ENCODE measurements at regions not wholly inside any gene's neighbourhood (a gene's known extent, or its start where the extent isn't known, plus 50 kb on each side); places are given as distances from the start of the nearest gene placed in this dataset.

DNA sequence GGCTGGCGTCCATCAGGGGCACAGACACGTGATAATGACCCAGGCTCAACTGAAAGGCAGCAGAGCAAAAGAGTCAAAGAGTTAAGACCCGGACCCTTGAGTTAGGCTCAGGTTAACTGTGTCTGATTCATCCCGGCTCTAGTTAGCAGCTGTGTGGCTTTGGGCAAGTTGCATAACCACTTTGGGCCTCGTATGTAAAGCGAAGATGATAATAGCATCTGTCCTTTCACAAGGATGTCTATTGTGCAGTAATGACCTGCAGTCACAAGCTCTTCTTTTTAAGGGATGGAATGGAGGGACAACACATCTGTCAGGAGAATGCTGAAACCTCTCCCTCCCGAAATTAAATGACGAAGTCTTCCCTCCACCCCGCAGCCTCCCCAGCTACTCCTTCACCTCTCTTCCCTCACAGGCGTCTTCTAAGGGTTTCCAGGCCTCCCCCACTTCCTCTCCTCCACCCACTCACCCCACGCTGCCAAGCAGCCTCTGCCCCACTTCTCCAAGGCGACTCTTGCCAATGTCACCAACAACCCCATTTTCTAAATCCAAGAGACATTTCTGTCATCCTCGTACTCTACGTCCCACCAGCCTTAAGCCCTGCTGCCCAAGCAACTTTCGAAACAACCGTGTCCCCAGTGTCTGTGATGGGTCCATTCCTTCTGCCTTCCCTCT lies 135.1 kb upstream of the ID2 start:
- H3K4me2 ChIP-seq (replicated peaks; ENCODE audit: extremely low read depth, low read length, poor library complexity, severe bottlenecking), result peak overlapping the region; percentile 7
- no peaks in the 10 kb centered on the region for H3K9me3 ChIP-seq (replicated peaks in 1 of 2; ENCODE audit: control insufficient read depth in 1 of 2, insufficient read depth in 1 of 2, low read length in 2 of 2)
- H3K27ac ChIP-seq (ENCODE audit: low read depth in 1 of 2, low read length in 2 of 2), result peak overlapping the region; percentile 53 to 98
- no peaks in the 10 kb centered on the region for H3K27me3 ChIP-seq (ENCODE audit: control insufficient read depth in 2 of 2, insufficient read depth in 2 of 2, low read length in 2 of 2)
- H3K4me1 ChIP-seq (ENCODE audit: control insufficient read depth in 1 of 2, insufficient read depth in 2 of 2, low read length in 2 of 2), result peaks cover 57 to 62% of the 10 kb centered on the region in 2 donors
- intact Hi-C loops (cut with micrococcal nuclease), result loop anchor here (5.0 to 10.0 kb wide), 3 partner anchors 36 to 312 kb away; partner anchors contain the start of gene ID2 (in 1 of the 2)
- no peaks in the 10 kb centered on the region for H4K20me1 ChIP-seq (ENCODE audit: insufficient read depth, low read length)
- DNase-seq, result peak; percentile 78 to 88 (median 87)
- peaks cover 2 to 4% (median 4%) of the 10 kb centered on the region in 3 donors for H3K27me3 Mint-ChIP-seq (ENCODE audit: low read depth in 3 of 3)
- H3K9ac ChIP-seq (ENCODE audit: insufficient read depth, low read length, poor library complexity, severe bottlenecking), result no peak overlapping the region
- H3K4me3 ChIP-seq (replicated peaks in 1 of 3; ENCODE audit: low read depth in 2 of 3, low read length in 3 of 3), result no peak overlapping the region
- peak overlapping the region; percentile 3 for H2AFZ ChIP-seq (ENCODE audit: insufficient read depth, low read depth, low read length, poor library complexity, severe bottlenecking)
- peak overlapping the region; percentile 84 to 99 (median 95) for H3K27ac Mint-ChIP-seq
- H3K4me1 Mint-ChIP-seq, result peaks cover 66% of the 10 kb centered on the region
- peaks cover 5 to 7% of the 10 kb centered on the region in 2 donors for H3K36me3 Mint-ChIP-seq
- TF ChIP-seq, protein P1, sequence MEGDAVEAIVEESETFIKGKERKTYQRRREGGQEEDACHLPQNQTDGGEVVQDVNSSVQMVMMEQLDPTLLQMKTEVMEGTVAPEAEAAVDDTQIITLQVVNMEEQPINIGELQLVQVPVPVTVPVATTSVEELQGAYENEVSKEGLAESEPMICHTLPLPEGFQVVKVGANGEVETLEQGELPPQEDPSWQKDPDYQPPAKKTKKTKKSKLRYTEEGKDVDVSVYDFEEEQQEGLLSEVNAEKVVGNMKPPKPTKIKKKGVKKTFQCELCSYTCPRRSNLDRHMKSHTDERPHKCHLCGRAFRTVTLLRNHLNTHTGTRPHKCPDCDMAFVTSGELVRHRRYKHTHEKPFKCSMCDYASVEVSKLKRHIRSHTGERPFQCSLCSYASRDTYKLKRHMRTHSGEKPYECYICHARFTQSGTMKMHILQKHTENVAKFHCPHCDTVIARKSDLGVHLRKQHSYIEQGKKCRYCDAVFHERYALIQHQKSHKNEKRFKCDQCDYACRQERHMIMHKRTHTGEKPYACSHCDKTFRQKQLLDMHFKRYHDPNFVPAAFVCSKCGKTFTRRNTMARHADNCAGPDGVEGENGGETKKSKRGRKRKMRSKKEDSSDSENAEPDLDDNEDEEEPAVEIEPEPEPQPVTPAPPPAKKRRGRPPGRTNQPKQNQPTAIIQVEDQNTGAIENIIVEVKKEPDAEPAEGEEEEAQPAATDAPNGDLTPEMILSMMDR (IDR thresholded peaks at IDR 0.05), result no peak
- peak overlapping the region; percentile 24 to 58 for H3K4me3 Mint-ChIP-seq
- WGBS (ENCODE audit: insufficient coverage), result 8% methylated on average over 14 of the region's 16 CpGs
- no peaks in the 10 kb centered on the region for H3K9me3 Mint-ChIP-seq
- H3K36me3 ChIP-seq (replicated peaks in 1 of 2; ENCODE audit: control insufficient read depth in 1 of 2, insufficient read depth in 2 of 2, low read length in 2 of 2), result no peaks in the 10 kb centered on the region
- H3K79me2 ChIP-seq (ENCODE audit: insufficient read depth, low read length), result no peaks in the 10 kb centered on the region

DNA sequence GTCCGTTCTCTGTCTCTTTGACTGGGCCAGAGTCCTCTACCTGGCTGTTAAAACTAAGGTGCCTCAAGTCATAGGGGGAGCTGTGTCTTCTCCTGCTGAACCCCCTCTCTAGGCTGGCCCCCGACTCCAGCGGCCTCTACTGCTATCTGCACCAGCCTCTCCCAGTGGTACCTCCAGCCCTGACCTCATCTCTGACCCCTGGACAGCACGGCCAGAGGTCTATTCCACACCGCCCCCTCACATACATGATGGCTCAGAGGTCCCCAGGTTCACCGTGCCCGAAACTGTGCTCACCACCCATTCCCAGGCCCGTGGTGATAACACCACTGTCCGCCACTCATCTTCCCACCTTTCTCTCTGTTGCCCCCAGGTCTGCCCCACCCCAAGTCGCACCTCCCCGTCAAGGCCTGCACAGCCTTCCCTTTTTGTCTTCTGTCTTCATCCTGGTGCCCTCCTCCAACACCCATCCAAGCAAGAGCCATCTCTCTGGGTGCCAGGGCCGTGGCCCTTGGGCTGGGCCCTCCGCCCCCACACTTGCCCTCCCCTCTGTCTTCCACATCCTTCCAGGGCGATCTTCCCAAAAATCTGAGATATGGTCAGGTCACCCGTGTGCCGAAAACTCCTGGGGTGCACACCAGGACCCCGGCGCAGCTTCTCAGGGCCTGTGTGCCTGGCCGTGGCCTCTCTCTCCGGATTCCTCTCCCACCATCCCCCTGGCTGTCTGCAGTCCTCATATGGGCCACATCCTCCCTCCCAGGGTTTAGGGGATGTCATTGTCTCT lies 134.4 kb upstream of the ID2 start:
- no peak for DNase-seq
- H3K9me3 Mint-ChIP-seq, result no peaks in the 10 kb centered on the region
- Histone ChIP-seq H3K4me1 (ENCODE audit: control insufficient read depth in 1 of 2, insufficient read depth in 2 of 2, low read length in 2 of 2) (peaks cover 51 to 55% of the 10 kb centered on the region in 2 donors), H4K20me1 (ENCODE audit: insufficient read depth, low read length) (no peaks in the 10 kb centered on the region), H3K79me2 (ENCODE audit: insufficient read depth, low read length) (no peaks in the 10 kb centered on the region), H3K9ac (ENCODE audit: insufficient read depth, low read length, poor library complexity, severe bottlenecking) (no peak overlapping the region), H3K4me2 (replicated peaks; ENCODE audit: extremely low read depth, low read length, poor library complexity, severe bottlenecking) (no peak overlapping the region), H2AFZ (ENCODE audit: insufficient read depth, low read depth, low read length, poor library complexity, severe bottlenecking) (no peak overlapping the region), H3K36me3 (replicated peaks in 1 of 2; ENCODE audit: control insufficient read depth in 1 of 2, insufficient read depth in 2 of 2, low read length in 2 of 2) (no peaks in the 10 kb centered on the region), H3K27ac (ENCODE audit: low read depth in 1 of 2, low read length in 2 of 2) (peak overlapping the region; percentile 53 to 98), H3K27me3 (ENCODE audit: control insufficient read depth in 2 of 2, insufficient read depth in 2 of 2, low read length in 2 of 2) (no peaks in the 10 kb centered on the region), H3K9me3 (replicated peaks in 1 of 2; ENCODE audit: control insufficient read depth in 1 of 2, insufficient read depth in 1 of 2, low read length in 2 of 2) (no peaks in the 10 kb centered on the region), H3K4me3 (replicated peaks in 1 of 3; ENCODE audit: low read depth in 2 of 3, low read length in 3 of 3) (no peak overlapping the region)
- TF ChIP-seq, protein P1 (IDR thresholded peaks at IDR 0.05), result no peak
- H3K4me3 Mint-ChIP-seq, result peak overlapping the region in 1 of 2 donors; percentile 58
- H3K27me3 Mint-ChIP-seq (ENCODE audit: low read depth in 3 of 3), result peaks cover 2 to 4% (median 3%) of the 10 kb centered on the region in 3 donors
- 95% methylated on average over 15 of the region's 20 CpGs for WGBS (ENCODE audit: insufficient coverage)
- H3K36me3 Mint-ChIP-seq, result peaks cover 0 to 7% of the 10 kb centered on the region in 2 donors
- H3K27ac Mint-ChIP-seq, result peak overlapping the region; percentile 84 to 99 (median 95)
- intact Hi-C loops (cut with micrococcal nuclease), result loop anchor here (5.0 to 10.0 kb wide), 3 partner anchors 35 to 313 kb away; partner anchors contain the start of gene ID2 (in 1 of the 2)
- H3K4me1 Mint-ChIP-seq, result peaks cover 64% of the 10 kb centered on the region

Data from CD14-positive monocyte (primary cell).